ENCODE measurements at regions not wholly inside any gene's neighbourhood (a gene's known extent, or its start where the extent isn't known, plus 50 kb on each side); places are given as distances from the start of the nearest gene placed in this dataset.

DNA sequence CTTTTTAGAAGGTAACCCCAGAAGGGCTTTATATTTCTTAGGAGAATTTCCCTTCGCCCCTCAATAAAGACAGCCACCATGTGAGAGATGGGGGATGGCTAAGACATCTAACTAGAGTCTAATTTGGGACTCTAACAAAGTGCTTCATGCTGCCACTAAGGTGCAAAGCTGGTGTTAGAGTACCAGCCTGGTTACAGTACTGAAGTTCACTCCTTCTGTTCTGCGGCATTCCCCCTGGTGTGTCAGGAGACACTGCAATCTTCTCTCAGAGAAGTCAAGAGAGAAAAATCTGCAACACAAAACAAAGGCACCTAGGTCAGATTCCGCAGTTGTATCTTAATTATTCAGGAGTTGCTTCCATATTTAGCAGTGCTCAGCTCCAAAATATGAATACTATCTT, 603.0 kb upstream of the CADM1 start:
- TF ChIP-seq EZH2phosphoT487 (IDR thresholded peaks at IDR 0.05; ENCODE audit: borderline replicate concordance, low read length) (no peak), CTCF (IDR thresholded peaks at IDR 0.05; ENCODE audit: low read depth, low read length, poor library complexity, severe bottlenecking) (no peak)
- Histone ChIP-seq H3K4me1 (ENCODE audit: control insufficient read depth, low read length) (no peaks in the 10 kb centered on the region), H3F3A (ENCODE audit: control insufficient read depth, insufficient read depth) (no peaks in the 10 kb centered on the region), H3K4me3 (ENCODE audit: low read length) (no peak overlapping the region), H3K9me2 (replicated peaks; ENCODE audit: control insufficient read depth, low read length) (no peaks in the 10 kb centered on the region), H3K27me3 (ENCODE audit: control insufficient read depth, low read length) (no peaks in the 10 kb centered on the region), H3K9me3 (ENCODE audit: control insufficient read depth, insufficient read depth, low read length) (no peaks in the 10 kb centered on the region), H3K36me3 (ENCODE audit: control insufficient read depth, low read length) (no peaks in the 10 kb centered on the region), H3K4me2 (ENCODE audit: low read length) (no peak overlapping the region), H3K27ac (ENCODE audit: low read depth, low read length) (no peak overlapping the region), H4K20me1 (ENCODE audit: control insufficient read depth, insufficient read depth, low read depth, low read length) (no peaks in the 10 kb centered on the region), H3K79me2 (ENCODE audit: control insufficient read depth, low read length) (no peaks in the 10 kb centered on the region)

DNA sequence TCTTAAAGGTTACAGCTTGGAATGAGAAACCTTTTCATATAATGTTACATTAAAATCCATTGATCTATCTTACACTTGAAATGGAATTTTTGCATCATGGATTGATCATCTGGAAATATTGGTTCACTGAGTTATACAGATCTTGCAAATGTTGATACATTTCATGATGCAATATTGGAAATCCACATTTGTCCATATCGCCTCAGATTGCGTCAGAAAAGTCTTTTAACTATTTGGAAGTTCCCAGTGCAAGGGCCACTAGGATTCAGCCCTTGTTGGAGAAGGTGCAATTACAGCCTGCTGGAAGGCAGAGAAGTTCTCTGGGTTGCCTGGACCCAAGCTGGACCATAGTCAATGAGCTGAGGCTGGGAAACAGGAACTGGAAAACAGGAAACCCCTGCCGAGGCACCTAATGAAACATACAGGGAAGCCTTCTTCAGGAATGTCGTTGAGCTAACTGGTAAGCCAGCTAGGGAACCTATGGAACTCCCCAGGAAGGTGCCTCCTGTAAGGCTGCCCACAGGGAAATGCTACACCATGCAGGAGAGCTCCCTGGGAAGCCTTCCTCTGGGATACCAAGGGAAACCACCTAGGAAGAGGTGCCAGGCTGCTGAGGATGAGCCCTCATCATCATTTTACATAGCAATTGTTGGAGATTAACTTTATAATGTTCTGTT, 600.4 kb upstream of the CADM1 start:
- H3K79me2 ChIP-seq (ENCODE audit: control insufficient read depth, low read length): no peaks in the 10 kb centered on the region
- H3K27me3 ChIP-seq (ENCODE audit: control insufficient read depth, low read length): no peaks in the 10 kb centered on the region
- H4K20me1 ChIP-seq (ENCODE audit: control insufficient read depth, insufficient read depth, low read depth, low read length): no peaks in the 10 kb centered on the region
- no peaks in the 10 kb centered on the region for H3K9me2 ChIP-seq (replicated peaks; ENCODE audit: control insufficient read depth, low read length)
- no peak overlapping the region for H3K4me3 ChIP-seq (ENCODE audit: low read length)
- no peaks in the 10 kb centered on the region for H3K36me3 ChIP-seq (ENCODE audit: control insufficient read depth, low read length)
- H3K4me1 ChIP-seq (ENCODE audit: control insufficient read depth, low read length): no peaks in the 10 kb centered on the region
- TF ChIP-seq CTCF (IDR thresholded peaks at IDR 0.05; ENCODE audit: low read depth, low read length, poor library complexity, severe bottlenecking) (no peak), EZH2phosphoT487 (IDR thresholded peaks at IDR 0.05; ENCODE audit: borderline replicate concordance, low read length) (no peak)
- H3F3A ChIP-seq (ENCODE audit: control insufficient read depth, insufficient read depth): no peaks in the 10 kb centered on the region
- H3K27ac ChIP-seq (ENCODE audit: low read depth, low read length): no peak overlapping the region
- H3K4me2 ChIP-seq (ENCODE audit: low read length): no peak overlapping the region
- H3K9me3 ChIP-seq (ENCODE audit: control insufficient read depth, insufficient read depth, low read length): no peaks in the 10 kb centered on the region

DNA sequence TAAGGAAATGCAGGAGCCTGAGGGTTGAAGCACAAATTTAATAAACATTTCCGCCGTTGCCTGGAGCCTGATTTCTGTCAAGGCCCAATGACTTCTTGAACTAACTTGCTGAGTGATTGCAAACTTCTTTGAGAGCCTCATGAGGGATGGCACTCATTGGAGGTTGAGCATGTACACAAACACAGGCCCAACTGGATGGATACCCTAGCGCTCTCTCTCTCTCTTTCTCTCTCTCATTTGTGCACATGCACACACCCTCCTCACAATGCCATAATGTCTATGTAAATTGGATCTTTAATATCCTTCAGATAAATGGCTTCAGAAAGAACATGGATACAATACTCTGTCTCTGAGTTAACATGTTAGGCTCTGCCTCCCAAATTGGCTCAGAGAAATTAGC, 597.7 kb upstream of the CADM1 start:
- Histone ChIP-seq H3K4me1 (ENCODE audit: control insufficient read depth, low read length) (no peaks in the 10 kb centered on the region), H3K4me3 (ENCODE audit: low read length) (no peak overlapping the region), H3K27me3 (ENCODE audit: control insufficient read depth, low read length) (0 out of 2 replicates have a peak, but pooled peaks cover 3% of the 10 kb centered on the region), H3K4me2 (ENCODE audit: low read length) (no peak overlapping the region), H3K27ac (ENCODE audit: low read depth, low read length) (no peak overlapping the region), H3F3A (ENCODE audit: control insufficient read depth, insufficient read depth) (no peaks in the 10 kb centered on the region), H3K36me3 (ENCODE audit: control insufficient read depth, low read length) (no peaks in the 10 kb centered on the region), H3K9me3 (ENCODE audit: control insufficient read depth, insufficient read depth, low read length) (no peaks in the 10 kb centered on the region), H3K79me2 (ENCODE audit: control insufficient read depth, low read length) (no peaks in the 10 kb centered on the region), H4K20me1 (ENCODE audit: control insufficient read depth, insufficient read depth, low read depth, low read length) (no peaks in the 10 kb centered on the region), H3K9me2 (replicated peaks; ENCODE audit: control insufficient read depth, low read length) (no peaks in the 10 kb centered on the region)
- TF ChIP-seq EZH2phosphoT487 (IDR thresholded peaks at IDR 0.05; ENCODE audit: borderline replicate concordance, low read length): no peak
- TF ChIP-seq CTCF (IDR thresholded peaks at IDR 0.05; ENCODE audit: low read depth, low read length, poor library complexity, severe bottlenecking): no peak

Data from DOHH2 (cell line).